SKM-1 (cell line): ENCODE measurements at regions not wholly inside any gene's neighbourhood (a gene's known extent, or its start where the extent isn't known, plus 50 kb on each side); places are given as distances from the start of the nearest gene placed in this dataset.

Source experiments
- DNase-seq: peaks from one replicate; lab custom pipeline; 2025; ENCODE audit not compliant: unreplicated experiment; lab: John Stamatoyannopoulos, UW

DNA sequence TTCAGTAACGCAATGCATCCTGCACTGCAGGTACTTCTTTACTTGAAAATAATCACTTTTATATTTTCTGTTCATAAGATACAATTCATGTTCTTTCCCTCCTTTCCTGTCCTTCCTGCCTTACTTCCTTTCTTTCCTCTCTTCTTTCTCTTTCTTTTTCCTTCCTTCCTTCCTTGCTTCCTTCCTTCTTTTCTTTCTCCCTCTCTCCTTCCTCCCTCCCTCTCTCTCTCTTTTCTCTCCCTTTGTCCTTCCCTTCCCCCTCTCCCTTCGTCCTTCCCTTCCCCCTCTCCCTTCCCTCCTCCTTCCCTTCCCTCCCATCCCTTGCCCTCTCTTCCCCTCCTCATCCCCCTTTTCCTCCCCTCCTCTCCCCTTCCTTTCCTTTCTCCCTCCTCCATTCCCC is 227.8 kb upstream of the KLF6 start:
- no peak for DNase-seq

- no peak for DNase-seq
These were observed 226.3 kb upstream of the KLF6 start for GRCh38 chr10:4011136-4011812.

DNA sequence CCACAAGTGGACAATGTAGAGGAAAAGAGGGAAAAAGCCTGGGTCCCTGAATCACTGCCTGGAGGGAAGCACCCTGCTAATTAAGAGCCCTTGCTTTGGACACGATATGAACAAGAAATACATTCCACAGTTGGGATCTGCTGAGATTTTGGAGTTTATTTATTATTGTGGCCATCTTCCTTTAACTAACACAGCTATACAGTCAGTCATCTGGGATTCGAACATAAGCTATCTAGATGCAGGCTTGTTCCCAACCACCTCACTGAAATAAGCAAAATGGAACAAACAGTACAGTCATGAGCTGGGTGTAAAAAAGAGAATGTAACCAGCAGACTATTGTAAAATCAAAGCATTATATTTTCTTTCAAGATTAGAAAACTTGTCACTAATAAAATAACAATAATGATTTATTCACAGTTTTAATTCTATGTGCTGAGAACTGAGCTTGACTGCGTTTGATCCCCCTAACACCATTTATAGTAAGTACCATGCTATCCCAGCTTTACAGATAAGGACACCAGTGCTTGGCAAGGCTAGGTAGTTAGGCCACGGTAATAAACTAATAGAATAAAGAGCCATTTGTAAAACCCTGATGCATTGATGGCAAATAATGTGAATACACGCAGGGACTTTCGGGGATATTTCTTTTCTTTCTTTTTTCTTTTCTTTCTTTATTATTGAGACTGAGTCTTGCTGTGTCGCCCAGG is 223.8 kb upstream of the KLF6 start:
- DNase-seq, result no peak

GRCh38 chr10:4007771-4008170 is 222.8 kb upstream of the KLF6 start:
- DNase-seq, result no peak

DNA sequence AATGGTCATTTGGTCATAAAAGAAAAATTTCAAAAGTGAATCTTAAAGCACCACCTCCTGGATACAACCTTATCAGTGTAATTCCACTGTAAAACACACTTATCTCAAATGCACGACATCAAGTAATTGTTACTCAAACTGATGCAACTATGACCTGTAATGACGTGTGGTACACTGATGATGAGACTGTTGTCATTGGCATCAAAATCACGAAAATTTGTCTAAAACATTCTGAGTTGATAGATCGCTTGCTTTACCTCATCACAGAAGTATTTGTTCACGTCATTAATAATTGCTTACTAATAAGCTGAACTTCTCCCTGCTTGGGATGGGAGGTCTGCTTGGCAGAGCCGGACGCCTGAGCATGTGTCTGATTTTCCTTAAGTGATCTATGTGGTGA is 221.8 kb upstream of the KLF6 start:
- no peak for DNase-seq

DNA sequence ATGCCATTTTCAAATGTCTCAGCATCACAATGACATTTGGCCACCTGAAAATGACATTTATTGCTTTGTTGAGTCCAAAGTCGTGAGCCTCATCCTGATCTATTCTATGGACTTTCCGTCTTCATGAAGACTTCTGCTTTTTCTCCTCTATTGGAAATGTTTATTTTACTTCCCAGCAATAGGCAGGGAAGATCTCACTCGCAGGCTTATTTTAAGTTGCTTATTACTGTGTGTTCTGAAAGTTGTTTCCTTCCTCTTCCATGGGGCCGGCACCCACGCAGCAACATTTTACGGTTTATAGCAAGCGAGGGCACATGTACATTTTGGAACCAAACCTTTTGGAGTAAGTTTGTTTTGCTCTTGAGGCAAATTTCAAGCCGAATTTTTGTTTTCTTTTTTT is 221.0 kb upstream of the KLF6 start:
- DNase-seq, result no peak

DNA sequence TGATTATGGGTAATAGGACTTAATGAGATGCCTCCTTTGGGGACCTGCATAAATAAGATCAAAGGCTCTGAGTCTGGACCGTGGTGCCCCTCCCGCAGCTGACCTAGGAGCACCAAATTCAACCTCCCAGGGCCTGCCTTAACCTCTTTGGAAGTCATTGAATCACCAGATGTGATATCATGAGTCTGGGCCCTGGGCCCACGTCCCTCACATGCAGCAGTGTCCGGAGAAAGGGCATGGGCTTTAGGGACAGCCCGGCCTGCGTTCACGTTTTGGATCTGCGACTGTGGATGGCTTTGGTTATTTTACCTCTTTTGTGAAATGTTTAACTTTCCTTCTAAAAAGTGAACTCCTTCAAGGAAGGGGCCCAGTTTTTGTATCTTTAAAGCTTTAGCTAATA is 220.0 kb upstream of the KLF6 start:
- no peak for DNase-seq

DNA sequence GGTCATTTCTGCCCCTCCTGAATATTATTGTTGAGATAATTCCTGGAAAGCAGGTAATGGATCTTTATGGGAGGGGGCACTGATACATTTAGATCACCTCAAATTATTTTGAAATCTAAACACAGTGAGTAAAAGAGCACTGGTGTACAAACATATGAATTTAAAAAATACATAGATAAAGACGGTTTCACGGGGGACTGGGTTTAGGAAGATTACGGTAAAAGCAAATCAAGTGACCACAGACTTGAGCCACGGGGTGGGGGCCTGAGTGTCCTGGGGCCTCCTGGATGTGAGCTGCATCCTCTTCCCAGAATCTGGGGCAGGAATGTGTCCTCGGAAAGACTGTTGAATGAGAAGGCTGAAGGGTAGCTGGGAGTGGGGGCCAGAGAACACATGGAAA is 219.1 kb upstream of the KLF6 start:
- DNase-seq, result no peak

DNA sequence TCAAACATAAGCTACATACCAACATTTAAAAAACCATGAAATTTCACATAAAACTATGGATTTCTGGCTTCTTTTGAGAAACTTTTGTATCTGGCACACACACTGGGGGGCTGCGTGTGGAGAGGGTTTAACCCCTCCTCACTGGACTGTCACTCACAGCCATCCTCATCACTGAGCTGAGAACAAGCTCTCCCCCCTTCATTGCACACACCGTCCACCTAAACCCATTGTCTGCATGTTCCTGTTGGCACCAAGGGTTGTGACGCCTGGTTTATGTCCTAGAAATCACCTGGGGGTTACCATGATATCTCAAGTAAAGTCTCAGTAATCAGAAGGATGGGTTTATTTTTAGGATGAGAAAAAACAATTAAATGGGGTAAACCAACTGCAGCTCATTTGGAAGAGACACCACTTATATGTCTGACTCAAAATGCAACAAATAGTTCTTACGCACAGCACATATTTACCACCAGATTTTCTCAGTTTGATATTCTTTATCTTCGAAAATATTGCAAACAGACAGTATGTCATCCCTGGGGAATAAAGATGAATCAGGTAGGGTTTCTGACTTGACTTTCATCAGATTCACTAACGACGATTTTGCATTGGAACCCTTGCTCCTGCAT is 218.5 kb upstream of the KLF6 start:
- no peak for DNase-seq

- DNase-seq, result no peak
These were observed 216.8 kb upstream of the KLF6 start for GRCh38 chr10:4001811-4002210.

- no peak for DNase-seq
These were observed 214.6 kb upstream of the KLF6 start for GRCh38 chr10:3999642-4000041.

- DNase-seq, result no peak
These were observed 211.7 kb upstream of the KLF6 start for GRCh38 chr10:3996697-3997096.

GRCh38 chr10:3995302-3996210 is 210.5 kb upstream of the KLF6 start:
- DNase-seq, result no peak

GRCh38 chr10:3992382-3993178 is 207.6 kb upstream of the KLF6 start:
- no peak for DNase-seq

DNA sequence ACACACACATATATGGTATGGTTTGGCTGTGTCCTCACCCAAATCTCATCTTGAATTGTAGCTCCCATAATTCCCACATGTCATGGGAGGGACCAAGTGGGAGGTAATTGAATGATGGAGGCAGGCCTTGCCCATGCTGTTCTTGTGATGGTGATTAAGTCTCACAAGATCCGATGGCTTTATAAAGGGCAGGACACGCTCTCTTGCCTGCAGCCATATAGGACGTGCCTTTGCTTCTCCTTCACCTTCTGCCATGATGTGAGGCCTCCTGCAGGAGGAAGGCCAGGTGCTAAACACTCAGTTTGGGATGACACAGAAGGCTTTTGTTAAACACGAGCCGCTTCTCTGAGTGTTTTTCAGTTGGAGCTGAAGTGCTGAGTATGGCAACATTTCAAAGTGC is 205.3 kb upstream of the KLF6 start:
- DNase-seq, result no peak

DNA sequence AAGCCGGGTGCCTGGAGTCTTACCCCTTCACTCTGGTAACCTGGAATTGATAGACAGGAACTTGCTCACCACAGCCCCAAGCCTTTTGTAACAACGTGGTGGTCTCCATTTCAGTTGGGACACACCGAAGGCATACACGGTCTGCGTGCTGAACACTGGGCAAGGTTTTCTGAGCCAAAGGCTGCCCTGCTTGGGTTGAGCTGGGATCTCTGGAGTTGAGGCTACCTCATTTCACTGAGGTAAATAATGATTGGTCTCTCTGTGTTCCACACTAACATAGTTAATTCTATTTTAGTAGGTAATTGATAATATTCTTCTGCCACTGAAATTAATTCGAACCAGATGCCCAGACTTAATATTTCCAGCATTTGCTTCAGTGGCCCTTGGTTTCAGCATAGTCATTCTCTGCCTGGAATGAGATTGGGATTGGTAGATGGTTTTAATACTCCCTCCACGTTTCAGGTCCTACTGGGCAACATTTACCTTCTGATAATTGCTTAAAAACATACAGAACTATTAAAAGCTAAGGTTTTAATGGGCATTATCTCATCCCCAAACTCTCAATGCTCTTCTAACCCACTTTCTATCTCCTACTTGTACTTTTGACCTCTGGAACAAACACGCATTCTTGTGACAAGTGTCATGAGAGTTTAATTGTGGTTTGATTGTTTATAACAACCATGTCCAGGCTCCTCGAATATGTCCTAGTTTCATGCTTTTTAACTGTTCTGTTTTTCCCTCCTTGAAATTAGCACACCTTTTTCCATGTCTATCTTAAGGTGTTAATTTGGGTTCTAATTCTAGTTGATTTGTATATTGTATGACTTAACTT is 202.3 kb upstream of the KLF6 start:
- no peak for DNase-seq

GRCh38 chr10:3986493-3987142 is 201.6 kb upstream of the KLF6 start:
- no peak for DNase-seq

GRCh38 chr10:3982746-3983442 is 197.9 kb upstream of the KLF6 start:
- no peak for DNase-seq

GRCh38 chr10:3981300-3981699 is 196.3 kb upstream of the KLF6 start:
- no peak for DNase-seq
